K562 (cell line): ENCODE measurements at regions not wholly inside any gene's neighbourhood (a gene's known extent, or its start where the extent isn't known, plus 50 kb on each side); places are given as distances from the start of the nearest gene placed in this dataset.

Experiments
- ATAC-seq: fragments of 200-7000 bp; cut with Tn5 transposase; 3 replicates; pipeline ENCODE4 v1.9.1; 2020; ENCODE audit warnings: moderate library complexity
- BruUV-seq: library from RNA; stranded (reverse); fragments of 400-500 nt; replicated peaks from 2 replicates; lab custom pipeline; 2021; lab: Mats Ljungman, UMichigan
- CTCF ChIA-PET: fragments of 300-600 bp; formaldehyde crosslinking; extraction: SDS; loops from one replicate; lab custom pipeline; 2021; ENCODE audit warnings: low intra/inter-chr PET ratio; lab: Yijun Ruan, JAX
- POLR2A ChIA-PET: fragments of 300-600, 350-650 bp; sonication (Branson Sonifier 250); formaldehyde crosslinking; extraction: SDS; loops from one replicate; lab custom pipeline; 2021; ENCODE audit warnings: antibody characterized with exemption, inconsistent platforms; lab: Yijun Ruan, JAX
- DNase-seq, 4 experiments: peaks; one replicate each; pipeline versions ENCODE4 v3.0.0 to v3.0.0-alpha.2; 2011 to 2018; ENCODE audit warnings: low spot score in 3 of 4, mixed read lengths in 3 of 4; ENCODE audit errors: extremely low read depth in 1 of 4
- FAIRE-seq: peaks from 2 replicates; lab custom pipeline; 2011; peaks lifted over from hg19 to GRCh38; lab: Jason Lieb, UNC
- H2AFZ ChIP-seq: 2 replicates; pipeline ENCODE4 v1.6.0; 2011; ENCODE audit warnings: low read depth, low read length, control low read depth, inconsistent platforms
- H3K27ac ChIP-seq: fragments of 200-600 bp; 3 replicates; pipeline ENCODE4 v1.8.0; 2011; ENCODE audit warnings: low read depth, mild to moderate bottlenecking, control low read depth, inconsistent platforms, low read length, moderate library complexity, mixed read lengths; ENCODE audit errors: extremely low read depth
- H3K27me3 ChIP-seq, 2 experiments: fragments of 300-600 bp in 1 of 2; 2 replicates in 1 of 2; 3 replicates in 1 of 2; pipeline versions ENCODE4 v1.6.0 to v1.8.0; 2011; ENCODE audit warnings: inconsistent platforms in 2 of 2, low read length in 2 of 2, mild to moderate bottlenecking in 1 of 2, mixed read lengths in 1 of 2, moderate library complexity in 1 of 2; ENCODE audit not compliant: control insufficient read depth in 2 of 2, insufficient read depth in 2 of 2
- H3K36me3 ChIP-seq: fragments of 300-600 bp; 3 replicates; pipeline ENCODE4 v1.8.0; 2011; ENCODE audit warnings: mild to moderate bottlenecking, low read length, inconsistent platforms; ENCODE audit not compliant: control insufficient read depth, insufficient read depth
- H3K4me1 ChIP-seq, 2 experiments: fragments of 200-600 bp in 1 of 2; replicated peaks in 1 of 2; 2 replicates in 1 of 2; 3 replicates in 1 of 2; pipeline versions ENCODE4 v1.5.1 to v1.8.0; 2011; ENCODE audit warnings: inconsistent platforms in 2 of 2, low read length in 2 of 2, mild to moderate bottlenecking in 1 of 2, mixed read lengths in 1 of 2, moderate library complexity in 1 of 2; ENCODE audit not compliant: control insufficient read depth in 2 of 2, insufficient read depth in 2 of 2
- H3K4me2 ChIP-seq: 2 replicates; pipeline ENCODE4 v1.6.1; 2011; ENCODE audit warnings: low read length, control low read depth, inconsistent platforms, mixed read lengths; ENCODE audit not compliant: insufficient read depth
- H3K4me3 ChIP-seq: fragments of 200-600 bp; sonication (generic), shearing (Covaris generic); 2 replicates; pipeline ENCODE4 v1.5.1; 2016; ENCODE audit warnings: control low read depth, inconsistent platforms
- H3K79me2 ChIP-seq: fragments of 200-600 bp; 3 replicates; pipeline ENCODE4 v1.8.0; 2011; ENCODE audit warnings: low read length, inconsistent platforms; ENCODE audit not compliant: control insufficient read depth, insufficient read depth
- H3K9ac ChIP-seq, 2 experiments: 2 replicates each; pipeline versions ENCODE4 v1.6.0 to v1.6.1; 2011; ENCODE audit warnings: low read depth in 2 of 2, low read length in 2 of 2, control low read depth in 1 of 2, inconsistent platforms in 1 of 2, mild to moderate bottlenecking in 1 of 2, mixed read lengths in 1 of 2; ENCODE audit not compliant: insufficient read depth in 1 of 2
- H3K9me1 ChIP-seq: one replicate; pipeline ENCODE4 v1.6.0; 2011; ENCODE audit warnings: inconsistent platforms, mild to moderate bottlenecking, low read length, moderate library complexity; ENCODE audit not compliant: control insufficient read depth, insufficient read depth
- H3K9me3 ChIP-seq: replicated peaks from 2 replicates; pipeline ENCODE4 v1.5.1; 2011; ENCODE audit warnings: low read depth, low read length, inconsistent platforms; ENCODE audit not compliant: control insufficient read depth, insufficient read depth
- H4K20me1 ChIP-seq: replicated peaks from 2 replicates; pipeline ENCODE4 v1.6.1; 2011; ENCODE audit warnings: low read length, inconsistent platforms, mixed read lengths; ENCODE audit not compliant: control insufficient read depth, insufficient read depth
- ESRRB ChIP-seq: fragments of 250-450 bp; sonication (Bioruptor Pico); IDR thresholded peaks from 2 replicates; pipeline ENCODE4 v1.5.0; 2020; ENCODE audit warnings: mild to moderate bottlenecking, moderate library complexity, borderline replicate concordance
- HDAC8 ChIP-seq: fragments of 450-650 bp; IDR thresholded peaks from 2 replicates; pipeline ENCODE4 v1.6.1; 2016; ENCODE audit warnings: mild to moderate bottlenecking, missing genetic modification characterization, moderate library complexity, missing compliant biosample characterization
- HEY1 ChIP-seq: fragments of 250-450 bp; sonication (Bioruptor Pico); IDR thresholded peaks from 2 replicates; pipeline ENCODE4 v1.5.0; 2020; ENCODE audit warnings: mild to moderate bottlenecking, moderate library complexity, borderline replicate concordance
- MAFK ChIP-seq: IDR thresholded peaks from 2 replicates; pipeline ENCODE4 v1.6.1; 2011; ENCODE audit warnings: low read length, improper control_type of control experiment
- MCM2 ChIP-seq: fragments of 450-650 bp; IDR thresholded peaks from 2 replicates; pipeline ENCODE4 v1.6.1; 2017; ENCODE audit warnings: low read depth, mild to moderate bottlenecking
- MLX ChIP-seq, 2 experiments: fragments of 450-650 bp in 1 of 2; sonication (generic) in 1 of 2; formaldehyde crosslinking; conservative IDR thresholded peaks; 2 replicates each; pipeline versions ENCODE4 v1.4.0 to v1.8.1; 2020 to 2022; ENCODE audit warnings: mild to moderate bottlenecking in 1 of 2, missing genetic modification reagents in 1 of 2
- MYNN ChIP-seq, 2 experiments: sonication (generic); formaldehyde crosslinking in 1 of 2; IDR thresholded peaks; 2 replicates each; pipeline versions ENCODE4 v1.5.0 to v1.6.1; 2016 to 2020; ENCODE audit warnings: antibody characterized with exemption in 1 of 2, missing genetic modification reagents in 1 of 2
- NFYB ChIP-seq: IDR thresholded peaks from 2 replicates; pipeline ENCODE4 v1.6.1; 2011; ENCODE audit warnings: mild to moderate bottlenecking, moderate library complexity; ENCODE audit not compliant: insufficient read length; ENCODE audit errors: extremely low read depth
- NR2C1 ChIP-seq, 2 experiments: fragments of 450-650 bp; IDR thresholded peaks; 2 replicates each; pipeline ENCODE4 v1.6.1; 2017; ENCODE audit warnings: mild to moderate bottlenecking in 2 of 2, antibody characterized with exemption in 1 of 2, inconsistent platforms in 1 of 2, missing compliant biosample characterization in 1 of 2, missing genetic modification characterization in 1 of 2
- PCBP1 ChIP-seq: fragments of 200-400 bp; formaldehyde crosslinking; IDR thresholded peaks from 2 replicates; pipeline ENCODE4 v1.6.1; 2018; ENCODE audit warnings: mild to moderate bottlenecking, low read depth, low read length; ENCODE audit not compliant: poor library complexity, severe bottlenecking
- POLR2AphosphoS2 ChIP-seq: IDR thresholded peaks from 2 replicates; pipeline ENCODE4 v1.6.1; 2012; ENCODE audit warnings: low read length, improper control_type of control experiment
- TRIM28 ChIP-seq: fragments of 450-650 bp; IDR thresholded peaks from 2 replicates; pipeline ENCODE4 v1.6.1; 2017
- ZNF143 ChIP-seq: sonication (generic); formaldehyde crosslinking; IDR thresholded peaks from 2 replicates; pipeline ENCODE4 v1.9.0; 2022; ENCODE audit warnings: mild to moderate bottlenecking, missing genetic modification reagents
- ZNF311 ChIP-seq: fragments of 250-450 bp; sonication (Bioruptor Pico); IDR thresholded peaks from 2 replicates; pipeline ENCODE4 v1.4.0; 2020; ENCODE audit warnings: mild to moderate bottlenecking, moderate library complexity
- WGBS: fragments of 100-300 bp; shearing (Covaris generic); methylation state at CpG from one replicate; pipeline ENCODE4 v1.1.6; 2016; ENCODE audit warnings: low coverage, mixed read lengths; ENCODE audit not compliant: insufficient coverage; ENCODE audit errors: missing lambda C conversion rate; 5-methylcytosine and 5-hydroxymethylcytosine counted together
- in situ Hi-C: fragments of 300-500 bp; cut with MboI; formaldehyde crosslinking; loops from 4 replicates; pipeline ENCODE4 v1.15.0; 2018; ENCODE audit warnings: inconsistent platforms, mixed read lengths
- intact Hi-C: fragments of 100-400 bp; cut with micrococcal nuclease; formaldehyde crosslinking; loops from 2 replicates; pipeline ENCODE4 v1.14.2; 2022

GRCh38 chr2:180842461-180842860 lies 137.9 kb upstream of the UBE2E3 start:
- intact Hi-C loops (no loop called here), in situ Hi-C loops (no loop called here)
- H3K4me3 ChIP-seq: no peak overlapping the region
- ChIA-PET CTCF (no interaction called here), POLR2A (interaction anchor here (1.5 kb wide), 1 partner anchor 29 kb away, joined by 3 read pairs; no protein-coding TSS in a partner anchor)
- H3K4me1 ChIP-seq: no peaks in the 10 kb centered on the region
- no peak overlapping the region for H3K9ac ChIP-seq
- no TSS peak for BruUV-seq
- H4K20me1 ChIP-seq: no peaks in the 10 kb centered on the region
- FAIRE-seq (no peak), DNase-seq (no peak), ATAC-seq (no peak)
- no peaks in the 10 kb centered on the region for H3K9me3 ChIP-seq
- H3K36me3 ChIP-seq: no peaks in the 10 kb centered on the region
- no peak for TF ChIP-seq NR2C1 (IDR thresholded peaks at IDR 0.05)
- no peak for TF ChIP-seq NR2C1 (tag; IDR thresholded peaks at IDR 0.05)
- TF ChIP-seq MCM2: no peak
- no peak for TF ChIP-seq ESRRB (CRISPR knock-in tag)
- TF ChIP-seq POLR2AphosphoS2: no peak
- TF ChIP-seq TRIM28: no peak
- TF ChIP-seq ZNF143 (CRISPR knock-in tag): no peak
- no peak for TF ChIP-seq HEY1 (CRISPR knock-in tag)
- no peak for TF ChIP-seq NFYB
- no peak for TF ChIP-seq HDAC8
- TF ChIP-seq MYNN (IDR thresholded peaks at IDR 0.05): no peak
- no peak for TF ChIP-seq MYNN (CRISPR knock-in tag; IDR thresholded peaks at IDR 0.05)
- no peak for TF ChIP-seq MLX (CRISPR knock-in tag; conservative IDR thresholded peaks at IDR 0.05)
- no peak for TF ChIP-seq PCBP1
- TF ChIP-seq ZNF311: no peak
- no peak for TF ChIP-seq MAFK
- 12% methylated on average over 3 of the region's 3 CpGs for WGBS
- no peak overlapping the region for H3K4me2 ChIP-seq
- no peak overlapping the region for H2AFZ ChIP-seq
- no peaks in the 10 kb centered on the region for H3K27me3 ChIP-seq
- H3K9me1 ChIP-seq: no peaks in the 10 kb centered on the region
- no peaks in the 10 kb centered on the region for H3K79me2 ChIP-seq
- no peak overlapping the region for H3K27ac ChIP-seq
